Skin of body (tissue), 1 donor: ENCODE measurements at regions not wholly inside any gene's neighbourhood (a gene's known extent, or its start where the extent isn't known, plus 50 kb on each side); places are given as distances from the start of the nearest gene placed in this dataset.
"Not testable (repeated sequence)": the region's sequence is repeated elsewhere in the genome, so short reads cannot be mapped to it uniquely, and the experiment has no call there.

Experiments used
- DNase-seq: peaks from one replicate; lab custom pipeline; 2025; lab: John Stamatoyannopoulos, UW

- DNase-seq: no peak
These were observed 233.0 kb downstream of the PTN start for GRCh38 chr7:137110535-137110934.

GRCh38 chr7:137110091-137110509 is 233.4 kb downstream of the PTN start:
- no peak for DNase-seq

- not testable (repeated sequence) for DNase-seq
These were observed 235.7 kb downstream of the PTN start for GRCh38 chr7:137107802-137108201.

- not testable (repeated sequence) for DNase-seq
These were observed 235.1 kb downstream of the CHRM2 start for GRCh38 chr7:137103526-137103925.

- DNase-seq: no peak
These were observed 228.7 kb downstream of the CHRM2 start for GRCh38 chr7:137097111-137097510.

- DNase-seq: no peak
These were observed 228.2 kb downstream of the CHRM2 start for GRCh38 chr7:137096607-137097006.

- DNase-seq: no peak
These were observed 224.7 kb downstream of the CHRM2 start for GRCh38 chr7:137093198-137093597.

GRCh38 chr7:137091396-137091795 is 222.9 kb downstream of the CHRM2 start:
- DNase-seq: no peak

GRCh38 chr7:137086896-137087295 is 218.4 kb downstream of the CHRM2 start:
- no peak for DNase-seq

GRCh38 chr7:137084607-137085380 is 216.3 kb downstream of the CHRM2 start:
- no peak for DNase-seq

- DNase-seq: no peak
These were observed 213.9 kb downstream of the CHRM2 start for GRCh38 chr7:137082391-137082790.

GRCh38 chr7:137081321-137082093 is 213.1 kb downstream of the CHRM2 start:
- peak; percentile 86 for DNase-seq

GRCh38 chr7:137080516-137081203 is 212.2 kb downstream of the CHRM2 start:
- no peak for DNase-seq

GRCh38 chr7:137078781-137079180 is 210.3 kb downstream of the CHRM2 start:
- DNase-seq: no peak

GRCh38 chr7:137074391-137075030 is 206.1 kb downstream of the CHRM2 start:
- DNase-seq: no peak

GRCh38 chr7:137073571-137074325 is 205.3 kb downstream of the CHRM2 start:
- DNase-seq: no peak
